Panc1 (cell line): ENCODE measurements at regions not wholly inside any gene's neighbourhood (a gene's known extent, or its start where the extent isn't known, plus 50 kb on each side); places are given as distances from the start of the nearest gene placed in this dataset.

ENCODE experiments used
- ATAC-seq: fragments of 200-7000 bp; cut with Tn5 transposase; 2 replicates; pipeline ENCODE4 v1.9.1; 2020; ENCODE audit warnings: mild to moderate bottlenecking, moderate library complexity
- BruUV-seq: library from RNA; stranded (reverse); fragments of 400-500 nt; replicated peaks from 2 replicates; lab custom pipeline; 2021; lab: Mats Ljungman, UMichigan
- CTCF ChIA-PET: fragments of 300-600 bp; sonication (Branson Sonifier 250); formaldehyde crosslinking; loops from one replicate; lab custom pipeline; 2022; ENCODE audit warnings: antibody characterized with exemption; lab: Charles Lee
- POLR2A ChIA-PET: fragments of 300-600 bp; sonication (Branson Sonifier 250); formaldehyde crosslinking; loops from one replicate; lab custom pipeline; 2022; ENCODE audit warnings: antibody characterized with exemption; lab: Charles Lee
- DNase-seq: peaks from one replicate; pipeline ENCODE4 v3.0.0-alpha.2; 2010; ENCODE audit warnings: low read depth, low spot score
- H3K27ac ChIP-seq: 2 replicates; pipeline ENCODE4 v1.5.1; 2011; ENCODE audit warnings: mild to moderate bottlenecking, low read length, inconsistent platforms
- H3K27me3 ChIP-seq: fragments of 200-500 bp; sonication (Bioruptor generic); 2 replicates; pipeline ENCODE4 v1.6.0; 2014; ENCODE audit warnings: low read length, inconsistent platforms; ENCODE audit not compliant: control insufficient read depth, insufficient read depth
- H3K36me3 ChIP-seq: fragments of 200-500 bp; sonication (Bioruptor generic); 2 replicates; pipeline ENCODE4 v1.5.1; 2014; ENCODE audit warnings: inconsistent platforms, mild to moderate bottlenecking, low read length, moderate library complexity; ENCODE audit not compliant: control insufficient read depth, insufficient read depth
- H3K4me1 ChIP-seq: 2 replicates; pipeline ENCODE4 v1.5.1; 2011; ENCODE audit warnings: inconsistent platforms, mild to moderate bottlenecking, low read length, moderate library complexity; ENCODE audit not compliant: control insufficient read depth, insufficient read depth
- H3K4me3 ChIP-seq, 2 experiments: 2 replicates each; pipeline ENCODE4 v1.5.1; 2011 to 2012; ENCODE audit warnings: low read depth in 2 of 2, low read length in 2 of 2, mild to moderate bottlenecking in 2 of 2, inconsistent platforms in 1 of 2, moderate library complexity in 1 of 2
- H3K9me3 ChIP-seq: fragments of 200-500 bp; sonication (Bioruptor generic); 2 replicates; pipeline ENCODE4 v1.5.1; 2014; ENCODE audit warnings: low read depth, mild to moderate bottlenecking, inconsistent platforms, low read length, moderate library complexity; ENCODE audit not compliant: control insufficient read depth, insufficient read depth
- CTCF ChIP-seq: fragments of 450-650 bp; IDR thresholded peaks from 2 replicates; pipeline ENCODE4 v1.5.1; 2017; ENCODE audit warnings: mild to moderate bottlenecking
- POLR2AphosphoS5 ChIP-seq: IDR thresholded peaks from 2 replicates; pipeline ENCODE4 v1.6.1; 2012; ENCODE audit warnings: mild to moderate bottlenecking, low read depth, low read length, moderate library complexity
- REST ChIP-seq, 2 experiments: IDR thresholded peaks; 2 replicates each; pipeline ENCODE4 v1.6.1; 2011 to 2012; ENCODE audit warnings: low read depth in 2 of 2, control low read depth in 1 of 2, low read length in 1 of 2, mild to moderate bottlenecking in 1 of 2, moderate library complexity in 1 of 2; ENCODE audit not compliant: insufficient read depth in 1 of 2
- SIN3A ChIP-seq: IDR thresholded peaks from 2 replicates; pipeline ENCODE4 v1.6.1; 2012; ENCODE audit warnings: low read depth, mild to moderate bottlenecking, low read length, moderate library complexity, borderline replicate concordance; ENCODE audit not compliant: insufficient read depth
- TCF7L2 ChIP-seq: IDR thresholded peaks from 2 replicates; pipeline ENCODE4 v1.6.1; 2011; ENCODE audit warnings: mild to moderate bottlenecking, low read depth, low read length, inconsistent platforms
- in situ Hi-C: cut with HindIII; loops from 2 replicates; pipeline ENCODE4 v1.10.0; 2016; ENCODE audit warnings: low sequenced_read_pairs, low pct_unique_long_range_greater_than_20kb
- intact Hi-C: fragments of 100-400 bp; cut with micrococcal nuclease; formaldehyde crosslinking; loops from one replicate; pipeline ENCODE4 v1.10.0; 2022; ENCODE audit not compliant: unreplicated experiment

GRCh38 chr1:65020774-65021173, 54.4 kb upstream of the JAK1 start:
- Histone ChIP-seq H3K36me3 (no peaks in the 10 kb centered on the region), H3K27me3 (no peaks in the 10 kb centered on the region; the same call in 1 of the 2 replicates), H3K9me3 (no peaks in the 10 kb centered on the region), H3K4me3 (no peak overlapping the region), H3K27ac (no peak overlapping the region), H3K4me1 (no peaks in the 10 kb centered on the region)
- peak; percentile 89 for ATAC-seq
- ChIA-PET CTCF (interaction anchor here (0.6 to 1.0 kb wide), 4 partner anchors 18 to 150 kb away, joined by 3 to 6 read pairs (median 4); no protein-coding TSS in a partner anchor), POLR2A (no interaction called here)
- intact Hi-C loops: no loop called here
- no TSS peak for BruUV-seq
- DNase-seq: no peak
- TF ChIP-seq SIN3A (no peak), CTCF (peak; percentile 66)
- in situ Hi-C loops: no loop called here

GRCh38 chr1:65021795-65022194, 55.4 kb upstream of the JAK1 start:
- TF ChIP-seq REST (IDR thresholded peaks at IDR 0.05; ENCODE audit: insufficient read depth in 1 of 2, low read depth in 2 of 2, low read length in 1 of 2) (no peak), SIN3A (no peak)
- ATAC-seq (no peak), DNase-seq (no peak)
- H3K9me3 ChIP-seq: no peaks in the 10 kb centered on the region
- intact Hi-C loops: no loop called here
- CTCF ChIA-PET: interaction anchor here (0.6 to 1.0 kb wide), 2 partner anchors 19 to 45 kb away, joined by 3 to 4 read pairs; no protein-coding TSS in a partner anchor
- no peak overlapping the region for H3K4me3 ChIP-seq
- no peaks in the 10 kb centered on the region; the same call in 1 of the 2 replicates for H3K27me3 ChIP-seq
- no peaks in the 10 kb centered on the region for H3K36me3 ChIP-seq
- H3K4me1 ChIP-seq: no peaks in the 10 kb centered on the region
- POLR2A ChIA-PET: no interaction called here
- BruUV-seq: no TSS peak
- H3K27ac ChIP-seq: no peak overlapping the region
- in situ Hi-C loops: no loop called here

GRCh38 chr1:65022216-65022615, 55.9 kb upstream of the JAK1 start:
- Histone ChIP-seq H3K4me3 (no peak overlapping the region), H3K27me3 (no peaks in the 10 kb centered on the region; the same call in 1 of the 2 replicates), H3K27ac (no peak overlapping the region), H3K4me1 (no peaks in the 10 kb centered on the region), H3K36me3 (no peaks in the 10 kb centered on the region), H3K9me3 (no peaks in the 10 kb centered on the region)
- intact Hi-C loops: no loop called here
- ChIA-PET POLR2A (no interaction called here), CTCF (no interaction called here)
- BruUV-seq: no TSS peak
- ATAC-seq (no peak), DNase-seq (no peak)
- TF ChIP-seq SIN3A (no peak), POLR2AphosphoS5 (no peak), TCF7L2 (no peak), CTCF (no peak), REST (IDR thresholded peaks at IDR 0.05; ENCODE audit: insufficient read depth in 1 of 2, low read depth in 2 of 2, low read length in 1 of 2) (no peak)
- in situ Hi-C loops: no loop called here
